Liver (tissue), 6 donors: ENCODE measurements at regions not wholly inside any gene's neighbourhood (a gene's known extent, or its start where the extent isn't known, plus 50 kb on each side); places are given as distances from the start of the nearest gene placed in this dataset.
"Not testable (repeated sequence)": the region's sequence is repeated elsewhere in the genome, so short reads cannot be mapped to it uniquely, and the experiment has no call there.

Experiments
- DNase-seq: peaks from one replicate; pipeline ENCODE4 v3.0.0-alpha.2; 2017; ENCODE audit warnings: low spot score
- H3K27ac ChIP-seq, 2 donors: one replicate each; pipeline ENCODE4 v1.7.0; 2013; ENCODE audit warnings: inconsistent platforms in 2 of 2, low read length in 2 of 2, control low read depth in 1 of 2, low read depth in 1 of 2, mild to moderate bottlenecking in 1 of 2
- H3K27me3 ChIP-seq, 4 donors: one replicate each; pipeline versions ENCODE4 v1.6.1 to v1.7.0; 2013; ENCODE audit warnings: low read length in 3 of 4, inconsistent platforms in 1 of 4, mild to moderate bottlenecking in 1 of 4, moderate library complexity in 1 of 4; ENCODE audit not compliant: control insufficient read depth in 4 of 4, insufficient read depth in 4 of 4
- H3K36me3 ChIP-seq, 4 donors: one replicate each; pipeline versions ENCODE4 v1.6.1 to v1.7.0; 2013; ENCODE audit warnings: low read length in 3 of 4, mild to moderate bottlenecking in 3 of 4, low read depth in 1 of 4, moderate library complexity in 1 of 4; ENCODE audit not compliant: control insufficient read depth in 4 of 4, insufficient read depth in 3 of 4
- H3K4me1 ChIP-seq, 4 donors: one replicate each; pipeline versions ENCODE4 v1.6.1 to v1.7.0; 2013; ENCODE audit warnings: low read length in 3 of 4, mild to moderate bottlenecking in 3 of 4, moderate library complexity in 1 of 4; ENCODE audit not compliant: control insufficient read depth in 4 of 4, insufficient read depth in 4 of 4
- H3K4me3 ChIP-seq, 3 donors: one replicate each; pipeline versions ENCODE4 v1.6.1 to v1.7.0; 2013; ENCODE audit warnings: low read length in 3 of 3, control low read depth in 1 of 3, low read depth in 1 of 3, mild to moderate bottlenecking in 1 of 3
- H3K9ac ChIP-seq, 2 donors: one replicate each; pipeline ENCODE4 v1.7.0; 2013; ENCODE audit warnings: low read length in 2 of 2, mild to moderate bottlenecking in 2 of 2, moderate library complexity in 2 of 2, control low read depth in 1 of 2, low read depth in 1 of 2
- H3K9me3 ChIP-seq, 4 donors: one replicate each; pipeline versions ENCODE4 v1.6.1 to v1.7.0; 2013; ENCODE audit warnings: low read length in 3 of 4; ENCODE audit not compliant: control insufficient read depth in 4 of 4
- WGBS: extraction: QIAGEN DNeasy Blood & Tissue Kit; methylation state at CpG from one replicate; pipeline ENCODE4 v1.1.7; 2013; 5-methylcytosine and 5-hydroxymethylcytosine counted together
- donor health status: healthy.
- donor health status: healthy.
- donor health status: healthy.

DNA sequence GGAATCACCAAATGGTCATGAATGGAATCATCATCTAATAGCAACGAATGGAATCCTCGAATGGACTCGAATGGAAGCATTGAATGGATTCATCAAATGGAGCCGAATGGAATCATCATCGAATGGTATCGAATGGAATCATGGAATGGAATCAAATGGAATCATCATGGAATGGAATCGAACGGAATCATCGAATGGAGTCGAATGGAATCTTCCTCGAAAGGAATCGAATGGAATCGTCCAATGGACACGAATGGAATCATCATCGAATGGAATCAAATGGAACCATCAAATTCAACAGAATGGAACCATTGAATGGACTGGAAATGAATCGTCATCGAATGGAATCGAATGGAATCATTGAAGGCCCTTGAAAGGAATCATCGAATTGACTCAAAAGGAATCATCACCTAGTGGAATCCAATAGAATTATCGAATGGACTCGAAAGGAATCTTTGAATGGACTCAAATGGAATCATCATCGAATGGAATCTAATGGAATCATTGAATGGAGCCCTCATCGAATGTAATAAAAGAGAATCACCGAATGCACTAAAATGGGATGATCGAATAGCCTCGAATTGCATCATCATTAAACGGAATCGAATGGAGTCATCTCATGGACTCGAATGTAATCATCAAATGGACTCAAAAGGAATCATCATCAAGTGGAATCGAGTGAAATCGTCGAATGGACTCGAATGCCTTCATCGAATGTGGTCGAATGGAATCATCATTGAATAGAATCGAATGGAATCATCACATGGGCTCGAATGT, 236.7 kb downstream of the SHCBP1 start:
- peak; percentile 46 for DNase-seq

DNA sequence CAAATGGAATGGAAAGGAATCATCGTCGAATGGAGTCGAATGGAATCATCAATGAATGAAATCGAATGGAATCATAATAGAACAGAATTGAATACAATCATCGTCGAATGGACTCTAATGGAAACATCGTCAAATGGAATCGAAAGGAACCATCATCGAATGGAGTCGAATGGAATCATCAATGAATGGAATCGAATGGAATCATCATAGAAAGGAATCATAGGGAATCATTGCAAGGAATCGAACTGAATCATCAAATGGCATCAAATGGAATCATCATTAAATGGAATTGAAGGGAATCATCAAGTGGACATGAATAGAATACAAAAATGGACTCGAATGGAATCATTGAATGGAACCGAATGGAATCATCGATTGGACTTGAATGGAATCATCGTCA, 237.6 kb downstream of the SHCBP1 start:
- not testable (repeated sequence) for H3K4me3 ChIP-seq, H3K9ac ChIP-seq, H3K27me3 ChIP-seq, H3K27ac ChIP-seq, DNase-seq, H3K36me3 ChIP-seq, H3K4me1 ChIP-seq
- WGBS, result 70% methylated on average over 15 of the region's 16 CpGs
- peaks cover 0 to 20% (median 5%) of the 10 kb centered on the region in 4 donors for H3K9me3 ChIP-seq

More for the DNA sequence above, 236.7 kb downstream of the SHCBP1 start:
- H3K4me1 ChIP-seq, H3K36me3 ChIP-seq, H3K9ac ChIP-seq, H3K27me3 ChIP-seq, H3K27ac ChIP-seq: not testable (repeated sequence)
- WGBS, result 65% methylated on average over 37 of the region's 37 CpGs
- peaks cover 0 to 24% (median 6%) of the 10 kb centered on the region in 4 donors for H3K9me3 ChIP-seq
- peak overlapping the region in 1 of 3 donors; percentile 1 for H3K4me3 ChIP-seq

DNA sequence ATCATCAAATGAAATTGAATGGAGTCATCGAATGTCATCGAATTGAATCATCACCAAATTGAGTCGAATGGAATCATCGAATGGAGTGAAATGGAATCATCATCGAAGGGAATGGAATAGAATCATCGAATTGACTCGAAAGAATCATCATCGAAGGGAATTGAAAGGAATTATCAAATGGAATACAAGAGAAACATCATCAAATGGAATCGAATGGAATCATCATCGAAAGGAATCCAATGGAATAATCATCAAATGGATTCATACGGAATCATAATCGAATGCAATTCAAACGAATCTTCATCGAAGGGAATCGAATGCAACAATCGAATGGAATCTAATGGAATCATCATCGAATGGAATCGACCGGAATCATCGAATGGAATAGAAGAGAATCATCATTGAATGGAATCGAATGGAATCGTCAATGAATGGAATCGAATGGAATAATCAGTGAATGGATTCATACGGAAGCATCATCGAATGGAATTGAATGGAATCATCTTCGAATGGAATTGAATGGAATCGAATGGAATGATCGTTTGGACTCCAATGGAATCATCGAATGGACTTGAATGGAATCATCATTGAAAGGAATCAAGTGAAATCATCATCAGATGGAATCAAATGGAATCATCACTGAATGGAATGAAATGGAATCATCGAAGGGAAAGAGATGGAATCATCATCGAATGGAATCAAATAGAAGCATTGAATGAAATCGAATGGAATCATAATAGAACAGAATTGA, 238.2 kb downstream of the SHCBP1 start:
- not testable (repeated sequence) for H3K4me3 ChIP-seq, DNase-seq, H3K9ac ChIP-seq, H3K27me3 ChIP-seq, H3K36me3 ChIP-seq, H3K27ac ChIP-seq, H3K4me1 ChIP-seq
- peaks cover 0 to 20% (median 5%) of the 10 kb centered on the region in 4 donors for H3K9me3 ChIP-seq
- 72% methylated on average over 32 of the region's 32 CpGs for whole genome bisulfite sequencing

DNA sequence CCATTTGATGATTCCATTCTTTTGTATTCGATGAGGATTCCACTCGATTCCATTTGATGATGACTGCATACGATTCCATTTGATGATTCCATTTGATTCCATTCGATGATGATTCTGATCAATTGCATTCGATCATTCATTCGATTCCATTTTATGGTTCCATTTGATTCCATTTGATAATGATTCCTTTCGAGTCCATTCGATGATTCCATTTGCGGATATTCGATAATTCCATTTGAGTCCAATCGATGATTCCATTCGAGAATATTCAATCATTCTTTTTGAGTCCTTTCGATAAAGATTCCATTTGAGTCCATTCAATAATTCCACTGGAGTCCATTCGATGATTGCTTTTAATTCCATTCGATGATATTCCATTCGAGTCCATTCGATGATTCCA, 239.1 kb downstream of the SHCBP1 start:
- WGBS, result 80% methylated on average over 17 of the region's 17 CpGs
- not testable (repeated sequence) for H3K27me3 ChIP-seq, H3K36me3 ChIP-seq, H3K4me1 ChIP-seq, DNase-seq, H3K9ac ChIP-seq, H3K27ac ChIP-seq, H3K4me3 ChIP-seq
- peaks cover 0 to 17% (median 5%) of the 10 kb centered on the region in 4 donors for H3K9me3 ChIP-seq

DNA sequence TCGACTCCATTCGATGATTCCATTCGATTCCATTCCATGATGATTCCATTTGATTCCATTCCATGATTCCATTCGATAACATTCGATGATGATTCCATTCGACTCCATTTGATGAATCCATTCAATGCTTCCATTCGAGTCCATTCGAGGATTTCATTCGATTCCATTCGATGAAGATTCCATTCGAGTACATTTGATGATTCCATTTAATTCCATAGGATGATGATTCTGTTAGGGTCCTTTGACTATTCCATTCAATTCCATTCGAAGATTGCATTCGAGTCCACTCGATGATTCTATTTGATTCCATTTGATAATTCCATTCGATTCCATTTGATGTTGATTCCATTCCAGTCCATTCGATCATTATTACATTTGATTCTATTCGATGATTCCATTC, 239.8 kb downstream of the SHCBP1 start:
- not testable (repeated sequence) for H3K4me1 ChIP-seq, H3K36me3 ChIP-seq, H3K9ac ChIP-seq, DNase-seq, H3K27ac ChIP-seq, H3K27me3 ChIP-seq
- Histone ChIP-seq H3K4me3 (peak overlapping the region in 1 of 3 donors; percentile 3), H3K9me3 (peaks cover 0 to 15% (median 5%) of the 10 kb centered on the region in 4 donors)
- 74% methylated on average over 17 of the region's 17 CpGs for WGBS
